H1 (cell line): ENCODE measurements at regions not wholly inside any gene's neighbourhood (a gene's known extent, or its start where the extent isn't known, plus 50 kb on each side); places are given as distances from the start of the nearest gene placed in this dataset.

ENCODE experiments used
- CTCF ChIA-PET: fragments of 300-600 bp; sonication (Branson Sonifier 250); formaldehyde crosslinking; loops from one replicate; lab custom pipeline; 2021; ENCODE audit not compliant: partially characterized antibody; lab: Charles Lee
- POLR2A ChIA-PET: fragments of 300-600 bp; sonication (Branson Sonifier 250); formaldehyde crosslinking; loops from one replicate; lab custom pipeline; 2021; ENCODE audit warnings: inconsistent platforms; ENCODE audit not compliant: partially characterized antibody; lab: Charles Lee
- DNase-seq, 2 experiments: peaks; one replicate each; pipeline versions ENCODE4 v3.0.0 to v3.0.0-alpha.2; 2010 to 2022; ENCODE audit warnings: low spot score in 2 of 2, low read depth in 1 of 2, mixed read lengths in 1 of 2
- FAIRE-seq: peaks from 2 replicates; lab custom pipeline; 2011; peaks lifted over from hg19 to GRCh38; lab: Jason Lieb, UNC
- H2AFZ ChIP-seq: 2 replicates; pipeline ENCODE4 v1.8.1; 2012; ENCODE audit warnings: low read length, inconsistent platforms
- H2AK5ac ChIP-seq: 2 replicates; pipeline ENCODE4 v1.6.1; 2013; ENCODE audit warnings: low read depth, low read length
- H2BK120ac ChIP-seq: replicated peaks from 2 replicates; pipeline ENCODE3; 2013; ENCODE audit warnings: low read depth, low read length, inconsistent platforms
- H2BK12ac ChIP-seq: 2 replicates; pipeline ENCODE4 v1.6.1; 2013; ENCODE audit warnings: low read depth, low read length
- H2BK15ac ChIP-seq: 2 replicates; pipeline ENCODE4 v1.6.1; 2013; ENCODE audit warnings: low read length
- H2BK20ac ChIP-seq: 2 replicates; pipeline ENCODE4 v1.6.1; 2013; ENCODE audit warnings: low read length
- H2BK5ac ChIP-seq: 2 replicates; pipeline ENCODE4 v1.6.1; 2013; ENCODE audit warnings: low read depth, low read length
- H3K14ac ChIP-seq: 2 replicates; pipeline ENCODE4 v1.6.1; 2013; ENCODE audit warnings: inconsistent platforms; ENCODE audit not compliant: insufficient read length
- H3K18ac ChIP-seq: 2 replicates; pipeline ENCODE4 v1.6.1; 2013; ENCODE audit warnings: low read length; ENCODE audit errors: extremely low read depth
- H3K23ac ChIP-seq: 2 replicates; pipeline ENCODE4 v1.6.1; 2013; ENCODE audit warnings: inconsistent platforms; ENCODE audit not compliant: insufficient read length
- H3K23me2 ChIP-seq: 2 replicates; pipeline ENCODE4 v1.6.1; 2013; ENCODE audit warnings: low read depth, low read length
- H3K27ac ChIP-seq: 2 replicates; pipeline ENCODE4 v1.6.1; 2011; ENCODE audit warnings: low read depth, low read length, inconsistent platforms
- H3K27me3 ChIP-seq, 4 experiments: replicated peaks in 1 of 4; 1 replicate in 1 of 4; 2 replicates in 3 of 4; pipeline versions ENCODE4 v1.6.1 to v1.8.1; 2011 to 2013; ENCODE audit warnings: low read length in 3 of 4, mild to moderate bottlenecking in 3 of 4, inconsistent platforms in 2 of 4, mixed read lengths in 2 of 4, moderate library complexity in 1 of 4; ENCODE audit not compliant: control insufficient read depth in 3 of 4, insufficient read depth in 3 of 4; ENCODE audit errors: extremely low read depth in 1 of 4
- H3K36me3 ChIP-seq, 4 experiments: 2 replicates each; pipeline versions ENCODE4 v1.6.1 to v1.8.1; 2011 to 2013; ENCODE audit warnings: mild to moderate bottlenecking in 4 of 4, low read length in 3 of 4, moderate library complexity in 2 of 4, control low read depth in 1 of 4, inconsistent platforms in 1 of 4; ENCODE audit not compliant: insufficient read depth in 4 of 4, control insufficient read depth in 2 of 4
- H3K4ac ChIP-seq: replicated peaks from 2 replicates; pipeline ENCODE3; 2013; ENCODE audit warnings: low read length, low read depth, mixed read lengths, inconsistent platforms; ENCODE audit not compliant: insufficient read length
- H3K4me1 ChIP-seq, 4 experiments: replicated peaks in 1 of 4; 1 replicate in 1 of 4; 2 replicates in 3 of 4; pipeline versions ENCODE4 v1.6.1 to v1.8.1; 2011 to 2013; ENCODE audit warnings: low read length in 3 of 4, inconsistent platforms in 2 of 4, mixed read lengths in 1 of 4; ENCODE audit not compliant: insufficient read depth in 4 of 4, control insufficient read depth in 3 of 4
- H3K4me2 ChIP-seq, 2 experiments: 2 replicates each; pipeline versions ENCODE4 v1.6.1 to v1.8.1; 2011 to 2013; ENCODE audit warnings: low read depth in 2 of 2, low read length in 2 of 2, control low read depth in 1 of 2, inconsistent platforms in 1 of 2, mild to moderate bottlenecking in 1 of 2; ENCODE audit not compliant: insufficient read depth in 1 of 2
- H3K4me3 ChIP-seq, 4 experiments: fragments of 200-600, 300-600 bp in 1 of 4; sonication (generic), shearing (Covaris generic), sonication (Bioruptor Twin) in 1 of 4; 2 replicates each; pipeline versions ENCODE4 v1.5.1 to v1.8.1; 2011 to 2016; ENCODE audit warnings: low read length in 4 of 4, low read depth in 3 of 4, control low read depth in 2 of 4, inconsistent platforms in 2 of 4, mild to moderate bottlenecking in 2 of 4, mixed read lengths in 1 of 4, moderate library complexity in 1 of 4; ENCODE audit not compliant: insufficient read depth in 2 of 4; ENCODE audit errors: extremely low read depth in 1 of 4
- H3K56ac ChIP-seq: replicated peaks from 2 replicates; pipeline ENCODE3; 2013; ENCODE audit warnings: low read depth, mild to moderate bottlenecking, mixed read lengths, low read length, inconsistent platforms; ENCODE audit not compliant: insufficient read length
- H3K79me1 ChIP-seq: 2 replicates; pipeline ENCODE4 v1.6.1; 2013; ENCODE audit warnings: low read depth, low read length, control low read depth
- H3K79me2 ChIP-seq, 2 experiments: 2 replicates each; pipeline versions ENCODE4 v1.6.1 to v1.8.1; 2012 to 2013; ENCODE audit warnings: low read length in 2 of 2, mild to moderate bottlenecking in 2 of 2, inconsistent platforms in 1 of 2; ENCODE audit not compliant: insufficient read depth in 2 of 2, control insufficient read depth in 1 of 2
- H3K9ac ChIP-seq, 4 experiments: replicated peaks in 1 of 4; 1 replicate in 1 of 4; 2 replicates in 3 of 4; pipeline versions ENCODE4 v1.6.1 to v1.8.1; 2011 to 2013; ENCODE audit warnings: low read depth in 3 of 4, low read length in 3 of 4, control low read depth in 2 of 4, mild to moderate bottlenecking in 2 of 4, moderate library complexity in 2 of 4, inconsistent platforms in 1 of 4; ENCODE audit errors: extremely low read depth in 1 of 4
- H3K9me3 ChIP-seq, 2 experiments: 2 replicates each; pipeline versions ENCODE4 v1.6.1 to v1.8.1; 2012 to 2013; ENCODE audit warnings: mild to moderate bottlenecking in 2 of 2, moderate library complexity in 2 of 2, control low read depth in 1 of 2, inconsistent platforms in 1 of 2, low read depth in 1 of 2, low read length in 1 of 2, mixed read lengths in 1 of 2; ENCODE audit not compliant: insufficient read depth in 2 of 2
- H4K20me1 ChIP-seq, 2 experiments: replicated peaks in 1 of 2; 2 replicates each; pipeline versions ENCODE3 to v1.8.1; 2011 to 2013; ENCODE audit warnings: inconsistent platforms in 2 of 2, low read length in 2 of 2, mild to moderate bottlenecking in 1 of 2; ENCODE audit not compliant: insufficient read depth in 2 of 2, control insufficient read depth in 1 of 2
- H4K5ac ChIP-seq: 2 replicates; pipeline ENCODE4 v1.6.1; 2013; ENCODE audit warnings: low read length, low read depth, mixed read lengths, inconsistent platforms; ENCODE audit not compliant: insufficient read length
- H4K8ac ChIP-seq: 2 replicates; pipeline ENCODE4 v1.8.0; 2013; ENCODE audit warnings: mild to moderate bottlenecking, moderate library complexity, low read length, inconsistent platforms; ENCODE audit not compliant: insufficient read depth; ENCODE audit errors: extremely low read depth
- H4K91ac ChIP-seq: replicated peaks from 2 replicates; pipeline ENCODE3; 2013; ENCODE audit warnings: low read length, mixed read lengths, inconsistent platforms; ENCODE audit not compliant: insufficient read length
- CBX5 ChIP-seq: fragments of 300-800, 300-1000 bp; sonication (generic); IDR thresholded peaks from 2 replicates; pipeline ENCODE4 v1.7.1; 2016; ENCODE audit warnings: antibody characterized with exemption, low read length, low read depth
- JUND ChIP-seq: IDR thresholded peaks from 2 replicates; pipeline ENCODE4 v1.6.1; 2011; ENCODE audit warnings: mild to moderate bottlenecking, improper control_type of control experiment, low read length
- POLR2A ChIP-seq, 2 experiments: IDR thresholded peaks; 1 replicate in 1 of 2; 2 replicates in 1 of 2; pipeline ENCODE4 v1.6.1; 2011; ENCODE audit warnings: low read depth in 2 of 2, low read length in 2 of 2, mild to moderate bottlenecking in 2 of 2; ENCODE audit errors: control extremely low read depth in 1 of 2
- RBBP5 ChIP-seq: IDR thresholded peaks from 2 replicates; pipeline ENCODE4 v1.7.1; 2012; ENCODE audit warnings: low read depth, mild to moderate bottlenecking, inconsistent platforms, low read length, moderate library complexity, borderline replicate concordance
- RXRA ChIP-seq: IDR thresholded peaks from 2 replicates; pipeline ENCODE4 v1.6.1; 2011; ENCODE audit warnings: low read depth, mild to moderate bottlenecking, low read length, moderate library complexity; ENCODE audit not compliant: insufficient read depth
- SIRT6 ChIP-seq: IDR thresholded peaks from one replicate; pipeline ENCODE4 v1.7.1; 2012; ENCODE audit warnings: low read length, inconsistent platforms
- TAF7 ChIP-seq: optimal IDR thresholded peaks from 2 replicates; pipeline ENCODE3; 2011; ENCODE audit warnings: low read depth, mild to moderate bottlenecking, inconsistent platforms, low read length, moderate library complexity, borderline replicate concordance
- WGBS, 2 experiments: shearing (Covaris generic) in 1 of 2; methylation state at CpG; one replicate each; pipeline versions ENCODE4 v1.1.6 to v1.1.7; 2013 to 2015; ENCODE audit warnings: low lambda C conversion rate in 2 of 2, mixed read lengths in 2 of 2, inconsistent platforms in 1 of 2, low coverage in 1 of 2, missing lambda C conversion rate in 1 of 2; ENCODE audit not compliant: insufficient replicate concordance in 2 of 2, insufficient coverage in 1 of 2, insufficient read length in 1 of 2; ENCODE audit errors: extremely low coverage in 1 of 2, missing lambda C conversion rate in 1 of 2; 5-methylcytosine and 5-hydroxymethylcytosine counted together
- TF ChIP-seq, protein P1 (sequence below): IDR thresholded peaks from 2 replicates; pipeline ENCODE4 v1.6.1; 2011; ENCODE audit warnings: low read depth, mild to moderate bottlenecking, low read length; ENCODE audit not compliant: insufficient read depth

GRCh38 chr9:11432361-11432760, 819.6 kb upstream of the PTPRD start:
- CTCF ChIA-PET, result no interaction called here
- FAIRE-seq, result no peak
- H3K4me2 ChIP-seq, result no peak overlapping the region
- no peak for TF ChIP-seq JUND
- TF ChIP-seq, protein P1, sequence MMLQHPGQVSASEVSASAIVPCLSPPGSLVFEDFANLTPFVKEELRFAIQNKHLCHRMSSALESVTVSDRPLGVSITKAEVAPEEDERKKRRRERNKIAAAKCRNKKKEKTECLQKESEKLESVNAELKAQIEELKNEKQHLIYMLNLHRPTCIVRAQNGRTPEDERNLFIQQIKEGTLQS, result no peak
- no peak for TF ChIP-seq RBBP5
- no peak for TF ChIP-seq TAF7
- TF ChIP-seq CBX5, result no peak
- TF ChIP-seq POLR2A (IDR thresholded peaks at IDR 0.05; ENCODE audit: control extremely low read depth in 1 of 2, low read depth in 2 of 2, low read length in 2 of 2), result no peak
- TF ChIP-seq RXRA, result no peak
- TF ChIP-seq SIRT6, result no peak

More at GRCh38 chr9:11432361-11432760, 819.6 kb upstream of the PTPRD start:
- WGBS, 2 experiments, result 80% methylated on average over 1 of the region's 1 CpG; no CpG with 5 or more reads in 1 of the 2 experiments
- H2BK5ac ChIP-seq, result no peak overlapping the region
- H3K4me1 ChIP-seq, result no peaks in the 10 kb centered on the region
- no peaks in the 10 kb centered on the region for H3K79me1 ChIP-seq
- H3K18ac ChIP-seq, result no peak overlapping the region
- H3K14ac ChIP-seq, result no peak overlapping the region
- no peak overlapping the region for H4K91ac ChIP-seq
- no peak overlapping the region for H3K9ac ChIP-seq
- no peak for DNase-seq
- no peaks in the 10 kb centered on the region for H3K9me3 ChIP-seq
- H2BK12ac ChIP-seq, result no peak overlapping the region
- H2BK15ac ChIP-seq, result no peak overlapping the region
- no peak overlapping the region for H2AFZ ChIP-seq
- no peaks in the 10 kb centered on the region for H3K23me2 ChIP-seq
- no peak overlapping the region for H3K23ac ChIP-seq
- H4K5ac ChIP-seq, result no peak overlapping the region
- no peaks in the 10 kb centered on the region for H3K36me3 ChIP-seq
- no peak overlapping the region for H2AK5ac ChIP-seq
- H3K27ac ChIP-seq, result no peak overlapping the region
- H2BK120ac ChIP-seq, result no peak overlapping the region
- no peak overlapping the region for H2BK20ac ChIP-seq
- no peak overlapping the region for H3K4me3 ChIP-seq
- H3K27me3 ChIP-seq, result no peaks in the 10 kb centered on the region
- H4K20me1 ChIP-seq, result no peaks in the 10 kb centered on the region
- POLR2A ChIA-PET, result no interaction called here
- no peak overlapping the region for H3K4ac ChIP-seq
- no peaks in the 10 kb centered on the region for H3K79me2 ChIP-seq
- no peak overlapping the region for H4K8ac ChIP-seq
- H3K56ac ChIP-seq, result no peak overlapping the region
